Mesodermal cell (in vitro differentiated cells): ENCODE measurements at regions not wholly inside any gene's neighbourhood (a gene's known extent, or its start where the extent isn't known, plus 50 kb on each side); places are given as distances from the start of the nearest gene placed in this dataset.

Experiments
- H3K27ac ChIP-seq: 2 replicates; pipeline ENCODE4 v1.7.0; 2013; ENCODE audit warnings: mild to moderate bottlenecking, low read depth, low read length, moderate library complexity; ENCODE audit not compliant: severe bottlenecking
- H3K36me3 ChIP-seq: 2 replicates; pipeline ENCODE4 v1.7.1; 2013; ENCODE audit warnings: mild to moderate bottlenecking, low read length, moderate library complexity; ENCODE audit not compliant: control insufficient read depth, insufficient read depth
- H3K4me1 ChIP-seq: one replicate; pipeline ENCODE4 v1.7.1; 2013; ENCODE audit warnings: mild to moderate bottlenecking, low read length; ENCODE audit not compliant: insufficient read depth, control insufficient read depth, poor library complexity, severe bottlenecking
- H3K4me3 ChIP-seq: 2 replicates; pipeline ENCODE4 v1.7.0; 2013; ENCODE audit warnings: low read length, control low read depth, mild to moderate bottlenecking; ENCODE audit not compliant: insufficient read depth, poor library complexity, severe bottlenecking; ENCODE audit errors: extremely low read depth
- H3K9me3 ChIP-seq: 2 replicates; pipeline ENCODE4 v1.7.1; 2013; ENCODE audit warnings: mild to moderate bottlenecking, low read length, moderate library complexity; ENCODE audit not compliant: control insufficient read depth
- WGBS, 2 experiments: methylation state at CpG; one replicate each; pipeline ENCODE4 v1.1.5; 2013; ENCODE audit warnings: missing lambda C conversion rate in 2 of 2; ENCODE audit not compliant: insufficient coverage in 2 of 2; 5-methylcytosine and 5-hydroxymethylcytosine counted together

GRCh38 chr14:22412926-22413411 is 176.1 kb downstream of the DAD1 start:
- Histone ChIP-seq H3K4me1 (no peaks in the 10 kb centered on the region), H3K9me3 (no peaks in the 10 kb centered on the region), H3K36me3 (no peaks in the 10 kb centered on the region), H3K27ac (no peak overlapping the region), H3K4me3 (no peak overlapping the region)
- WGBS, 2 experiments: 33 to 66% methylated on average over 2 to 5 of the region's 5 CpGs

DNA sequence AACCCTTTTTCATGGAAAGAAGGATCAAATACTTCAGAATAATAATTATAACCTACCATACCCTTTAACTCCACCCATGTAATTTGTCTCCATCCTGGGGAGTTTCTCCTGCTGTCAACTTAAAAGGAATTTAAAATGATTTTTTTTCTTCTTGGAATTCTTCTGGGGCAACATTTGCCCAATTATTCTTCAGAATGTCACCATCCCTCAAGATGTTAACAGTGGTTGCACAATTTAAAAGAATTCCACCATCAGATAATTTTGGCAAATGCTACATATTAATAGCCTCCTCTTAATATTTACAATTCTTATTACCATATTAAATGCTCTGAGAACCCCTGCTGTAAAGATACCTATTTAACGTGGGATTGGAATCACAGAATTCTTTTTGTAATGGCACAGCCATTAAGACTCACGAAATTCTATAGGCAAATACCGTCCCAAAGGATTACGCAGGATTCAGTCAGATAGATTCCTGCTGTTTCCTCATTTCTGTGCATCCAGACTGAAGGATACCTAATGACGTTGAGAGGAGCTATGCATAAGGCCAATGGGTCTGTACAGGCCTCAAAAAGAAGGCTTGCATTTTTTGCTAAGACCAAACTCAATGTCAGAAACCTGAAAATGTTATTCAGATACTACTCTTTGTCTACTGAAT is 177.5 kb downstream of the DAD1 start:
- no peaks in the 10 kb centered on the region for H3K36me3 ChIP-seq
- no peak overlapping the region for H3K27ac ChIP-seq
- H3K4me1 ChIP-seq: no peaks in the 10 kb centered on the region
- no peak overlapping the region for H3K4me3 ChIP-seq
- no peaks in the 10 kb centered on the region for H3K9me3 ChIP-seq
- 92 to 96% methylated on average over 5 of the region's 5 CpGs for WGBS, 2 experiments

DNA sequence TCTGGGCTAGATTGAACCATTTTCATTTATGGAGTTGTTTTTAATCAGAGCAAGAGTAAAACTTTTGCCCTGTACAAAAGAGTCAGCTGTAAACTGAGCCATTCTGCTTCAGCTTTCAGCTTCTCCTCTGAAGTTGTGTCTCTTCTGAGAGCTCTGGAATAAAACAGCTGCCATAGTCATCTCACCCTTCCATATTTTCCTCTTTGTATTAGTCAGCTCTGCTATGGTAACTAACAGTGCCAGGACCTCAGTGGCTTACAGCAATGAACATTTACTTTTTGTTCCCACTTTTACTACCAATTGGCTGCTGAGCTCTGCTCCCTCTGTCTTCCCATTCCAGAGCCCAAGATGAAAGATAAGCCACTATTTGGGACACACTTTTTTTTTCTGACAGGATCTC is 178.5 kb downstream of the DAD1 start:
- Histone ChIP-seq H3K27ac (no peak overlapping the region), H3K9me3 (no peaks in the 10 kb centered on the region), H3K4me3 (no peak overlapping the region), H3K4me1 (no peaks in the 10 kb centered on the region), H3K36me3 (no peaks in the 10 kb centered on the region)

DNA sequence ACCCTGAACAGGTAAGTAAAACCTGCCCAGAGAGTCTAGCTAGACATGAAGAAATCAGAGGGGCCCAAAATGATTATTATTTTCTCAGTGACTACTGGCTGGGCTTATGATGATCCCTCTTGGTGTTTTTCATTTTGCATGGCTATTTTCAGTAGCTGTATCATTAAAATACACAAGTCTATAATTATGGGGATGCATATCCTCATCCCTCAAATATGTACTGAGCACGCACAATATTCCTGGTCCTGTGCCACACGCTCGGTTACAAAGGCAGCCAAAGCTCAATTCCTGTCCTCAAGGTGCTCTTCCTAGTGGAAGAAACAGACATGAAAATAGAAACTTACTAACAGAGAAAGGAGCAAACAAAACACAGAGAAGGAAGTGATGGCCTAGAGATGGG is 180.0 kb downstream of the DAD1 start:
- no peaks in the 10 kb centered on the region for H3K36me3 ChIP-seq
- WGBS, 2 experiments: 90 to 93% methylated on average over 2 to 3 of the region's 3 CpGs
- H3K4me3 ChIP-seq: no peak overlapping the region
- no peaks in the 10 kb centered on the region for H3K4me1 ChIP-seq
- no peaks in the 10 kb centered on the region for H3K9me3 ChIP-seq
- H3K27ac ChIP-seq: no peak overlapping the region

- no peaks in the 10 kb centered on the region for H3K4me1 ChIP-seq
- no peak overlapping the region for H3K4me3 ChIP-seq
- H3K27ac ChIP-seq: no peak overlapping the region
- no peaks in the 10 kb centered on the region for H3K36me3 ChIP-seq
- 100% methylated on average over 1 of the region's 2 CpGs for WGBS, 2 experiments
- H3K9me3 ChIP-seq: no peaks in the 10 kb centered on the region
Observed at GRCh38 chr14:22408547-22408946, 180.5 kb downstream of the DAD1 start.

GRCh38 chr14:22407033-22407432 is 182.0 kb downstream of the DAD1 start:
- H3K36me3 ChIP-seq: no peaks in the 10 kb centered on the region

GRCh38 chr14:22405201-22405600 is 183.8 kb downstream of the DAD1 start:
- Histone ChIP-seq H3K36me3 (no peaks in the 10 kb centered on the region), H3K4me1 (peaks cover 8% of the 10 kb centered on the region), H3K9me3 (no peaks in the 10 kb centered on the region), H3K27ac (no peak overlapping the region), H3K4me3 (no peak overlapping the region)
- no CpG with 5 or more reads among the region's 1 CpG for WGBS, 2 experiments

More at GRCh38 chr14:22407033-22407432, 182.0 kb downstream of the DAD1 start:
- Histone ChIP-seq H3K4me1 (no peaks in the 10 kb centered on the region), H3K4me3 (no peak overlapping the region), H3K27ac (no peak overlapping the region), H3K9me3 (no peaks in the 10 kb centered on the region)
- WGBS, 2 experiments: 100% methylated on average over 1 to 4 of the region's 6 CpGs

- no peak overlapping the region for H3K27ac ChIP-seq
- 94% methylated on average over 2 of the region's 4 CpGs; no CpG with 5 or more reads in 1 of the 2 experiments for WGBS, 2 experiments
- peaks cover 9% of the 10 kb centered on the region for H3K4me1 ChIP-seq
- H3K9me3 ChIP-seq: no peaks in the 10 kb centered on the region
- H3K4me3 ChIP-seq: no peak overlapping the region
- H3K36me3 ChIP-seq: no peaks in the 10 kb centered on the region
Observed at GRCh38 chr14:22403296-22403695, 185.7 kb downstream of the DAD1 start.

DNA sequence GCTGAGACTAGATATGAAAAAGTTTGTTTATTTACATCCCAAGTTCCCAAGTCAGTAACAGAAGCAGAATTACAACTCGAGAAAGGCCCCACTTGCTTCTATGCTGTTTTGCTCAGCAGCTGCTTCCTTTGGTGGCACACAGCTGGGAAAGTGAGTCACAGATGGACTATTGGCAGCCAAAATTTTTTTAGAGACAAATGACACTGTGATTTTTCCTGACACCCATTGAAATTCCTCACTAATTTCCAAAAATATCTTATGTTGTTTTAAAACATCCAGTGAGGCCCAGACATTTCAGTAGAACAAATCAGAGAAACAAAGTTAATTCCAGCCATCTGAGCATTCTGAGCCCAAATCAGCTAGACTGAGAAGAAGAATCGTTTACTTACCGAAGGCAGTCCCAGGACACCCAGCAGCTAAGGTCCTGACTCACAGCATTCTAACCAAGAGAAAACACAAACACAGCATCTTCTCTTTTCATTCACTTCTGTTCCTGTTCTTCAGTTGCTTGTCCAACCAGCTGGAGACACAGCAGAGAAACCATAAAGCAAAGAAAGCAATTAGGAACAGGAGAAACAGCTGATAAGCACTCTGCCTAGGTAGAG is 188.3 kb downstream of the DAD1 start:
- Histone ChIP-seq H3K36me3 (no peaks in the 10 kb centered on the region), H3K27ac (peak overlapping the region; percentile 19), H3K4me1 (peaks cover 9% of the 10 kb centered on the region), H3K4me3 (no peak overlapping the region), H3K9me3 (no peaks in the 10 kb centered on the region)
- WGBS, 2 experiments: 73 to 87% methylated on average over 2 to 3 of the region's 3 CpGs

DNA sequence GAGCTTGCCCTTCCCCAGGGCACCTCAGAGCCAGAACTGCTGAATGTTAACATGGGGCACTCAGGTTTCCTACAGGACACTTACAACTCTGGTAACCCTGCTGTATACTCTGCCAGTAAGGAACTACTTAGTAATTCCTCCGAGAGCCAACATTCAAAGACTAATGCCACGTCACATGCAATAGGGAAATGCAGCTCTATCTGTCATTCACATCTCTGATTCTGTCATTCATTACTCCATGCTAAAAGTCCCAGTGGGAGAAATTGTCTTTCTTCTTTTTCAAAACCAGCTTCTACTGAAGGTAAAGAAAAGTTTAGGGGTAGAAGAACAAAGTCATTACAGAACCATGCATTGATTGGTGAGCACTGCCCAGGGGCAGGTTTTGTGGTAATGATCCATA is 189.2 kb downstream of the DAD1 start:
- Histone ChIP-seq H3K4me1 (peaks cover 9% of the 10 kb centered on the region), H3K4me3 (no peak overlapping the region), H3K27ac (no peak overlapping the region), H3K9me3 (no peaks in the 10 kb centered on the region), H3K36me3 (no peaks in the 10 kb centered on the region)
- 92% methylated on average over 2 of the region's 2 CpGs; no CpG with 5 or more reads in 1 of the 2 experiments for WGBS, 2 experiments

DNA sequence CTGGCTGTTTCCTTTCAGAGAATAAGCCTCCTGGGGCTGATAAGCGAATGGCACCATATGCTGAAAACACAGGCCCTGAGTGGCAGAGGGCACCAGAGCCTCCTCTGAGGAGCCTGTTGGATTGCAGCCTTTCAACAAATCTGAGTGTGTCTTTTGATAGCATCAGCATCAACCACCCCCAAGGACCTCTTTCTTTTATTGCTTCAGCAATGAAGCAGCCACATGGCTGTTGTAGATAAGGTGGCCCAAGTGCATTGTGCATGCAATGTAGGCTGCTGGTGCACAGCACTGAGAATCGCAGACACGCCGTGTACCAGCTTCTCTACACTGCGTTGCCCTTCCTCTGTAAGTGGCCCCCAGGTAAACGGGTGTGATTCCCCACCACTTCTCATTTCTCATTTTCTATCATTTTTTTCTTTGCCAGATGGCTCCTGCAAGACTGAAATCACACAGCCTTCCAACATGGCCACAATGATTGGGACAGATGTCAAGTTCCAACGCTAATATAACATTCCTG is 191.7 kb downstream of the DAD1 start:
- peaks cover 9% of the 10 kb centered on the region for H3K4me1 ChIP-seq
- no peaks in the 10 kb centered on the region for H3K9me3 ChIP-seq
- H3K4me3 ChIP-seq: no peak overlapping the region
- WGBS, 2 experiments: 93% methylated on average over 6 to 7 of the region's 7 CpGs
- no peaks in the 10 kb centered on the region for H3K36me3 ChIP-seq
- no peak overlapping the region for H3K27ac ChIP-seq
